AG09319 (cell line): ENCODE measurements at regions not wholly inside any gene's neighbourhood (a gene's known extent, or its start where the extent isn't known, plus 50 kb on each side); places are given as distances from the start of the nearest gene placed in this dataset.
"Not testable (repeated sequence)": the region's sequence is repeated elsewhere in the genome, so short reads cannot be mapped to it uniquely, and the experiment has no call there.

Source experiments
- DNase-seq: peaks from one replicate; pipeline ENCODE4 v3.0.0-alpha.2; 2010; ENCODE audit warnings: low read depth; ENCODE audit errors: extremely low read depth
- CTCF ChIP-seq: IDR thresholded peaks from 2 replicates; pipeline ENCODE4 v1.5.1; 2011; ENCODE audit warnings: low read depth, mild to moderate bottlenecking, inconsistent platforms, low read length, moderate library complexity

DNA sequence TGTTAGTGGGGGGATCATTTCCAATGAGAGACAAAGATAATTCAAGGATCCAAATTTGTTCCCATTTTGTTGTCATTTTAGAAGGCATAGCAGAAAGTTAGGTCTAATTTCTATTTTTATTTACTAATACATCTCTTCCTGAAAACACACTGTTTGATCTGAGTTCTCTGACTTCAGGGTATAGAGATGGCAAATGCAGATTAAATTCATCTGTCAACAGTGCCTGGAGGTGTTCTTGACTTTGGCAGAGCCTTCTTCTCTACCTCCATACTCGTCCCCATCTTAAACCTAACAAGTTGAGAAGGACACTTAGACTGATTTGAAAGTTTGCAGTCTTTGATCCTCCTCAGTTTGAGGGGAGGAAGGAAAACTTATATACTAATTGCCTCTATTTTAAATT is 308.2 kb downstream of the SOX2 start:
- DNase-seq, result no peak
- no peak for TF ChIP-seq CTCF

DNA sequence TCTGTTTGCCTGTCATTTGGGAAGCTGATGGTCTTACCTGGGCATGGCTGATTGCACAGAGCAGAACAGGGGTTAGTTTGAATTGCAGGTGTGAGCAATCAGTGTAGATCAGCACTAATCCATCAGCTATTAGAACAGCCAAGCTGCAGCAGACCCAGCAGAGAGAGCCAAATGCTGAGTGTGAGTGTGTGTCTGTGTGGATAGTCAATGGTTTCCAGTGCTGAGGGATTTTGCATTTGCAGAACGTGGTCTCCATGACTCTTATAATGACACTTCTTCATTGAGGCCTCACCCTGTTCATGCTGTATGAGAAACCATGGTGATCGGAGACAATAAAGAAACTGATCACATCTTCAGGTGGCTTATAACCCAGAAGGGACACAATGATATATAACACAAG is 312.1 kb downstream of the SOX2 start:
- DNase-seq, result no peak
- no peak for TF ChIP-seq CTCF

- no peak for TF ChIP-seq CTCF
- no peak for DNase-seq
Observed at GRCh38 chr3:182027366-182027765, 315.6 kb downstream of the SOX2 start.

DNA sequence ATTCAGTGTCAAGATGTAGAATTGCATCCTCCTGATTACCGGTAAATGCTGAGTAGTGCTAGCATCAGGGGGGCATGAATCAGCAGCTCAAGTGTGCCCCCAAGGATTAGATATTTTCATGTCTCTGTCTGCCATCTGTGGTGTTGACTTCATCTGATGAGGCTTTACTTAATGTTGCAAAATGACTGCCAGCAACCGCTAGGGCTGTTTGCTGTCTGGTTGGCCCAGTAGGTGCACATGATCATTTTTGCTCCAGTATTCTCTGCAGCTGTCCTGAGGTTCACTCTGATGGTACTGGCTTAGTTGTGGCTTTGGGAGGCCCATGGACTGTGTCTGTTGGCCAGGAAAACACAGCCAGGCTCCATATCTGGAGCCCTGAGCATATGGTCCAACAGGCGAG is 316.4 kb downstream of the SOX2 start:
- DNase-seq, result no peak

DNA sequence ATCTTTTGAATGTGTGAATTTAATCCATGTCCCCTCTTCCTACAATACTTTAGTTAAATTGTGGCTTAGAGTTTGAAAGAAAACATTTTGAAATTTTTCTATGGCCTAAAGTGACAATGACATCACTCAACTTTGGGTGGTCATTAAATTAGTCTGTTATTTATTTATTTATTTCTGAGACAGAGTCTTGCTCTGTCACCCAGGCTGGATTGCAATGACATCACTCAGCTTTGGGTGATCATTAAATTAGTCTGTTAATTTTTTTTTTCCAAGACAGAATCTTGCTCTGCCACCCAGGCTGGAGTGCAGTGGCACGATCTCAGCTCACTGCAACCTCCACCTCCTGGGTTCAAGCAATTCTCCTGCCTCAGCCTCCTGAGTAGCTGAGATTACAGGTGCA is 322.5 kb downstream of the SOX2 start:
- not testable (repeated sequence) for DNase-seq

More for the DNA sequence above, 316.4 kb downstream of the SOX2 start:
- no peak for TF ChIP-seq CTCF

- DNase-seq, result no peak
- no peak for TF ChIP-seq CTCF
Observed at GRCh38 chr3:182035324-182035723, 323.6 kb downstream of the SOX2 start.

DNA sequence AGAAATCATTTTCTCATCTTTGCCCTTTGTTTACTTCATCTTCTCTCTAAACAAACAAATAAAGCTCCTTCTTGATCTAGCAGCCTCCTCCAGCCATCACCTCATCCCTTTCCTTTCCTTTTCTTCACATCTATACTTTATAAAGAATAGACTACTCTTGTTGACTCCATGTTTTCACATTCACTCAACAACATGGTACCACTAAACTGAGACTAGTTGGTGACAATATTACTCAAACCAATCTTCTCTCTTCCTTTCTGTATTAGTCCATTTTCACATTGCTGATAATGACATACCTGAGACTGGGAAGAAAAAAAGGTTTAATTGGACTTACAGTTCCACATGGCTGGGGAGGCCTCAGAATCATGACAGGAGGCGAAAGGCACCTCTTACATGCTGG is 324.7 kb downstream of the SOX2 start:
- no peak for TF ChIP-seq CTCF
- DNase-seq, result no peak

DNA sequence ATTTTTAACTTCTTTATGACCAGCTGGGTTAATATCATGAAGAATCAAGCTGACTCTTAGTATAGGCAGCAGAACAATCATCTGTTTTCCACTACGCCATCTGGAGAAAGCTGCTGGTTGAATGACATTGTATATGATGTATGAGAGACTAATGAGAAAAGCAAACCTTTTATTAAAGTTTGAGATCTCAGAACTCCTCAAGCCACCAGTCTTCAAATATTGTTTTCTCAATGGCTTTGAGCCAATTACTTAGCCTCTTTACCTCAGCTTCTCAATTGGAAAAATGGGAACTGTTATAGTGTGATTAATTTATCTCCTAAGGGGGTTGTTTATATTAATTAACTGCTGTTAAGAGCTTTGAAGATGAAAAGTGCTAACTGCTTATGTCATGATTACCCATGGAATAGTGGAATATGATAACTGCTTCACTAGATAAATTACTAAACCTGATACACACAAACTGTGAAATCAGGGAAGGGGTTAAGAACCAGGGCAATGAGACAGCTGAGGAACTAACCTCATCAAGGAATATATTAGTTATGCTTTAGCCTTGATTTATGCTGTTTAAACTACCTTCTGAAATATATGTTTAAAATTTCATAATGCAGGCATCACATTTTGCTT is 330.1 kb downstream of the SOX2 start:
- DNase-seq, result no peak
- no peak for TF ChIP-seq CTCF
